DOHH2 (cell line): ENCODE measurements at regions not wholly inside any gene's neighbourhood (a gene's known extent, or its start where the extent isn't known, plus 50 kb on each side); places are given as distances from the start of the nearest gene placed in this dataset.

Experiments
- EZH2phosphoT487 ChIP-seq: fragments of 200-600 bp; sonication (generic); IDR thresholded peaks from 2 replicates; pipeline ENCODE4 v1.6.1; 2017; ENCODE audit warnings: borderline replicate concordance, mild to moderate bottlenecking, antibody characterized with exemption, low read length, moderate library complexity, mixed read lengths
- TF ChIP-seq, protein P1 (sequence below): fragments of 200-600 bp; sonication (generic); IDR thresholded peaks from one replicate; pipeline ENCODE4 v1.5.1; 2014; ENCODE audit warnings: antibody characterized with exemption, mild to moderate bottlenecking, low read depth, low read length; ENCODE audit not compliant: poor library complexity, severe bottlenecking

DNA sequence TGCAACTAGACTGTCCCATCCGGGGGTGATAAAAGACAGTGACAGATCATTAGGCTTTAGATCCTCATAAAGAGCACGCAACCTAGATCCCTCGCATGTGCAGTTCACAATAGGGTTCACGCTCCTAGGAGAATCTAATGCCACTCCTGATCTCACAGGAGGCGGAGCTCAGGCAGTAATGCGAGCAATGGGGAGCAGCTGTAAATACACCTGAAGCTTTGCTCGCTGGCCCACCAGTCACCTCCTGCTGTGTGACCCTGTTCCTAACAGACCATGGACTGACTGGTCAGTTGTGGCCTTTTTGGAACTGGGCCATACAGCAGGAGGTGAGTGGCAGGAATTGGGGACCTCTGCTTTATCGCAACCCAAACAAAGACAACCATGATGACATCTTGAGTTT, 173.2 kb downstream of the DLEU7 start:
- TF ChIP-seq, protein P1, sequence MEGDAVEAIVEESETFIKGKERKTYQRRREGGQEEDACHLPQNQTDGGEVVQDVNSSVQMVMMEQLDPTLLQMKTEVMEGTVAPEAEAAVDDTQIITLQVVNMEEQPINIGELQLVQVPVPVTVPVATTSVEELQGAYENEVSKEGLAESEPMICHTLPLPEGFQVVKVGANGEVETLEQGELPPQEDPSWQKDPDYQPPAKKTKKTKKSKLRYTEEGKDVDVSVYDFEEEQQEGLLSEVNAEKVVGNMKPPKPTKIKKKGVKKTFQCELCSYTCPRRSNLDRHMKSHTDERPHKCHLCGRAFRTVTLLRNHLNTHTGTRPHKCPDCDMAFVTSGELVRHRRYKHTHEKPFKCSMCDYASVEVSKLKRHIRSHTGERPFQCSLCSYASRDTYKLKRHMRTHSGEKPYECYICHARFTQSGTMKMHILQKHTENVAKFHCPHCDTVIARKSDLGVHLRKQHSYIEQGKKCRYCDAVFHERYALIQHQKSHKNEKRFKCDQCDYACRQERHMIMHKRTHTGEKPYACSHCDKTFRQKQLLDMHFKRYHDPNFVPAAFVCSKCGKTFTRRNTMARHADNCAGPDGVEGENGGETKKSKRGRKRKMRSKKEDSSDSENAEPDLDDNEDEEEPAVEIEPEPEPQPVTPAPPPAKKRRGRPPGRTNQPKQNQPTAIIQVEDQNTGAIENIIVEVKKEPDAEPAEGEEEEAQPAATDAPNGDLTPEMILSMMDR = no peak
- TF ChIP-seq EZH2phosphoT487 = no peak
